Ovary (tissue), 3 donors: ENCODE measurements at regions not wholly inside any gene's neighbourhood (a gene's known extent, or its start where the extent isn't known, plus 50 kb on each side); places are given as distances from the start of the nearest gene placed in this dataset.

ENCODE experiments used
- CTCF ChIP-seq, 3 donors: fragments of 450-650 bp in 2 of 3; fragments of 200-600 bp in 1 of 3; IDR thresholded peaks; one replicate each; pipeline versions ENCODE4 v1.5.1 to v1.8.0; 2016 to 2022; ENCODE audit warnings: antibody characterized with exemption in 3 of 3, mild to moderate bottlenecking in 1 of 3
- EP300 ChIP-seq: sonication (generic); formaldehyde crosslinking; IDR thresholded peaks from one replicate; pipeline ENCODE4 v1.6.1; 2017; ENCODE audit warnings: antibody characterized with exemption
- donor health status: DM: no; HTN: no; CAD: no.

GRCh38 chr6:130306377-130306776, 59.4 kb upstream of the TMEM200A start:
- TF ChIP-seq CTCF (IDR thresholded peaks at IDR 0.05) = no peak
- TF ChIP-seq EP300 = no peak
